GM20000 (cell line): ENCODE measurements at regions not wholly inside any gene's neighbourhood (a gene's known extent, or its start where the extent isn't known, plus 50 kb on each side); places are given as distances from the start of the nearest gene placed in this dataset.

Experiments
- DNase-seq: peaks from one replicate; pipeline ENCODE4 v3.0.0; 2012; ENCODE audit warnings: low spot score
- TF ChIP-seq, protein P1 (sequence below): IDR thresholded peaks from 2 replicates; pipeline ENCODE4 v1.5.1; 2012; ENCODE audit warnings: mild to moderate bottlenecking, control low read depth; ENCODE audit errors: extremely low read depth, missing control alignments

DNA sequence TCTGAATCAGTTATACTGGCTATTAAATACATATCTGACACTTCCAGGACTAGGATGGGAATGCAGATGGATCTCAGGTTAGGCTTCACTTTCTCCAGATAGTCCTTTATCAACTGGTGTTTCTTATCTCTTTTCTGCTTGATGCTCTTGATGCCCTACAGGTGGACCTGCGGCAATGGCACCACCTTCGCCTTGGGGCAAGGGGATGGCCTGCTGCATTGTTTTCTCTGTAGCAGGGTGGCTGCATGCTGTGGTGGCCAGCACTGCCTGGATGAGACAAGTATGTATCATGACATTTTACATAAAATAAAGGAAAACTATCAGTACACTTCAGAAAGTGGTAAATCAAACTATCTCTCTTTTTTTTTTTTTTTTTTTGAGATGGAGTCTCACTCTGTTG is 217.7 kb upstream of the ZP4 start:
- no peak for DNase-seq

DNA sequence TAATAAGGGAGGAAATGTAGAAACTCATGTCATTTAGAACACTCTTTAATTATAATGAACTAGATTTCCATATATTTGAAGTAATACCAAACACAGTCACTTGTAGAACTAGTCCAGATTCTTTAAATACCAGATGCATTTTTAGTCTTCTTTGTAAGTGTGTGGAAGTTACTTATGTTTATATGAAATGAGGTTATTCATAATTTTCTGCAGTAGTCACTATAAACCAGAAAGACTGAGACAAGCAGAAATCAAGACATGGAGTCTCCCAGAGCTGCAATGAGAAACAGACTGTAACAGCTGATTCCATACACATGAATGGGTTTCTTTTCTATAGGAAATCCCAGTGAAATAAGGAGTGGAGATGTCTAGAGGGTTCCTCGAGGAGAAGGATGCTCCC is 216.6 kb upstream of the ZP4 start:
- no peak for DNase-seq
- TF ChIP-seq, protein P1, sequence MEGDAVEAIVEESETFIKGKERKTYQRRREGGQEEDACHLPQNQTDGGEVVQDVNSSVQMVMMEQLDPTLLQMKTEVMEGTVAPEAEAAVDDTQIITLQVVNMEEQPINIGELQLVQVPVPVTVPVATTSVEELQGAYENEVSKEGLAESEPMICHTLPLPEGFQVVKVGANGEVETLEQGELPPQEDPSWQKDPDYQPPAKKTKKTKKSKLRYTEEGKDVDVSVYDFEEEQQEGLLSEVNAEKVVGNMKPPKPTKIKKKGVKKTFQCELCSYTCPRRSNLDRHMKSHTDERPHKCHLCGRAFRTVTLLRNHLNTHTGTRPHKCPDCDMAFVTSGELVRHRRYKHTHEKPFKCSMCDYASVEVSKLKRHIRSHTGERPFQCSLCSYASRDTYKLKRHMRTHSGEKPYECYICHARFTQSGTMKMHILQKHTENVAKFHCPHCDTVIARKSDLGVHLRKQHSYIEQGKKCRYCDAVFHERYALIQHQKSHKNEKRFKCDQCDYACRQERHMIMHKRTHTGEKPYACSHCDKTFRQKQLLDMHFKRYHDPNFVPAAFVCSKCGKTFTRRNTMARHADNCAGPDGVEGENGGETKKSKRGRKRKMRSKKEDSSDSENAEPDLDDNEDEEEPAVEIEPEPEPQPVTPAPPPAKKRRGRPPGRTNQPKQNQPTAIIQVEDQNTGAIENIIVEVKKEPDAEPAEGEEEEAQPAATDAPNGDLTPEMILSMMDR = no peak

More for the DNA sequence above, 217.7 kb upstream of the ZP4 start:
- TF ChIP-seq, protein P1 = no peak

DNA sequence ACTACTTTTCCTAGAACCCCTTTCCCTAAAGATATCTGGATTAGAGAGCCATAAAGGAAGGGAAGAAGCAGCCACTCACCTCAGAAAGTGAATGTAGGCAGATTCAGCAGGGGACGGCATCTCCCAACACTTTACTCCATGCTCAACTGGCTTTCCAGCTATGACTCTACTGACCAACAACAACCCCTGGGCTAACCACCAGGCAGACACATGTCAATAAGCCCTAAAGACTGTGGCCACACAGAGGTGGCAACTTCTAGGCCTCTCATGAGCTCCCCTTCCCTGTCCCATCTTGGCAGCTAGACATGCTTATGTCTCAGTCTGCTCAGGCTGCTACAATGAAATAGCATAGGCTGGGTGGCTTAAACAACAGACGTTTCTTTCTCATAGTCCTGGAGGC is 214.0 kb upstream of the ZP4 start:
- no peak for DNase-seq
- TF ChIP-seq, protein P1 = no peak

DNA sequence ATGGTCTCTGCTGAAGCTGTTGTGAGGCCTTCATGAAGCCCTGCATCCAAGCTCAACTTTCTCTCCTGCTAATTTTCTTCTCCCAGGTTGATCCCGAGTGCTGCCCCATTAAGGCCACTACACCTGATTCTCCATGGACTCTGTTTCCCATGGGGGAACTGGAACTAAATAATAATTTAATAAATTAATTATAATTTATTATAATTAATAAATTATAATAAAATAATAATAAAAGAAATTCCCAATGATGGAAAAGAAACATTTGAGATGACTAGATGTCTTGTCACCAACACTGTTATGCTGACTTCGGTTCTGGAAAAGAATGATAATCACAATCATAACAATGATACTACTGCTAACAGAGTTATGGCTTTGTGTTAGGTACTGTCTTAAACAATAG is 211.2 kb upstream of the ZP4 start:
- DNase-seq = no peak
- TF ChIP-seq, protein P1 = no peak

DNA sequence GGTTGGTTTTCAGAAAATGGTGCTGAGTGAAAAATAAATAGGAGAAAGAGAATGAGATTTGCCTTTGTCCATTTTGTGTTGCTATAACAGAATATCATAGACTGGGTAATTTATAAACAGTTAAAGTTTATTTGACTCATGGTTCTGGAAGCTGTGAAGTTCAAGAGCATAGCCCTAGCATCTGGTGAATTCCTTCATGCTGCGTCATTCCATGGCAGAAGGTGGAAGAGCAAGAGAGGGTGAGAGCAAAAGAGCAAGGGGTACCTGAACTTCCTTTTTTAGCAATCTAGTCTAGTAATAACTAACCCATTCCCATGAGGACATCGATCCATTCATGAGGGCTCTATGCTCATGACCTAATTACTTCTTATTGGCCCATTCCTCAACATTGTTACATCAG is 209.1 kb upstream of the ZP4 start:
- DNase-seq = no peak
- TF ChIP-seq, protein P1 = no peak

DNA sequence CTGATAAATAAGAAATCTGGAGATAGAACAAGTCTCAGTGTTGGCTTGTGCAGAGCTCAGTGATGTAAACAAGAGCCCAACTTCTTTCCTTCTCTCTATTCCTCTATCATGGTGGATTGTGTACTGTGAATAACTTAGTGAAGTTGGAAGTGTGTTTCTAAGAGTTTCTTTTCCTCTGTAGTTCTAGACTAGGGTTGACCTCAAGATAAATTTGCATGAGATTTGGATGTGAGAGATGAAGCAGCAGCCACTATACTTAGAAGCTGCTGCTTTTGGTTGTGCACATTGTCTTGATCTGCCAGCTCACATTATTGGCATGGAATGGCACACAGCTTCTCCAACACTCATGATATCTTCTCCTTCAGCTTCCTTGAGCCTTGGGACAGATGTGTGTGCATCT is 198.9 kb upstream of the ZP4 start:
- TF ChIP-seq, protein P1 = no peak
- DNase-seq = no peak

DNA sequence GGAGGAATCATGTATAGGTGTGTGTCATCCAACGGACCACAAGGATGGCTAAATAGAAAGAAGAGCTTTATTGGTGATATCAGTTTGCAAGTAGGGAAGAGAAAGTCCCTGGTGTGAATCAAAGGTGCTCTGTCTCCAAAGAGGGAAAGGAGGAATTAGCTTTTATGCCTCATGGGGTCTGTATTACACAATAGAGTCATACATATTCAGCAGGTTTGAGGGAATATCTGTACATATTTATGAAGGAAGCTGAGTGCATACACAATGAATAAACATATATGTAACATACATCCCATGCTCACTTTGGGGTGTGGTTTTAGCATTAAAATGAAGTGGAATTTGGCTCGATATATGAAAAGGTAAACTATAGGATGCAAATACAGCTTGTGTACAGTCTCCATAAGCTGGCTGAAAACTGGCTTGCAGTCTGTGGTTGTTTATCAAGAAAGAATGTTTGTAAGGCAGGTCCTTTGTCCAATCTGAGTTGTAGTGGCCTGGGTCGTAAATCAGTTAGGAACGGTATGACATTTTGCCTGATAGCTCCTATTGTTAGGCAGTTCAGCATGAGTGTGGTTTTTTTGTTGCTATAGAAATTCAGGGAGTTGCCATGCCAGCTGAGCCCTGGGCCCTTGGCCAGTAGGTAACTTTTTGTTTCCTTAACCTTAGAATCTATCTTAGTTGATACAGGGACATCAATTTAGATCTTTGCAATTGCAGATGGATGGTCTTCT is 198.0 kb upstream of the ZP4 start:
- DNase-seq = no peak

More for the DNA sequence above, 198.0 kb upstream of the ZP4 start:
- TF ChIP-seq, protein P1 = no peak
